H1 (cell line): ENCODE measurements at regions not wholly inside any gene's neighbourhood (a gene's known extent, or its start where the extent isn't known, plus 50 kb on each side); places are given as distances from the start of the nearest gene placed in this dataset.

ENCODE experiments used
- JUND ChIP-seq: IDR thresholded peaks from 2 replicates; pipeline ENCODE4 v1.6.1; 2011; ENCODE audit warnings: mild to moderate bottlenecking, improper control_type of control experiment, low read length
- POLR2AphosphoS5 ChIP-seq: IDR thresholded peaks from 2 replicates; pipeline ENCODE4 v1.6.1; 2011; ENCODE audit warnings: low read depth, low read length
- TF ChIP-seq, protein P1 (sequence below): IDR thresholded peaks from 2 replicates; pipeline ENCODE4 v1.6.1; 2012; ENCODE audit warnings: inconsistent platforms
- TF ChIP-seq, protein P2 (sequence below), 3 experiments: IDR thresholded peaks; 1 replicate in 2 of 3; 2 replicates in 1 of 3; pipeline versions ENCODE4 v1.5.1 to v1.6.1; 2011; ENCODE audit warnings: low read length in 3 of 3, mild to moderate bottlenecking in 3 of 3, inconsistent platforms in 2 of 3, low read depth in 1 of 3, moderate library complexity in 1 of 3; ENCODE audit not compliant: insufficient read depth in 1 of 3; ENCODE audit errors: control extremely low read depth in 1 of 3

DNA sequence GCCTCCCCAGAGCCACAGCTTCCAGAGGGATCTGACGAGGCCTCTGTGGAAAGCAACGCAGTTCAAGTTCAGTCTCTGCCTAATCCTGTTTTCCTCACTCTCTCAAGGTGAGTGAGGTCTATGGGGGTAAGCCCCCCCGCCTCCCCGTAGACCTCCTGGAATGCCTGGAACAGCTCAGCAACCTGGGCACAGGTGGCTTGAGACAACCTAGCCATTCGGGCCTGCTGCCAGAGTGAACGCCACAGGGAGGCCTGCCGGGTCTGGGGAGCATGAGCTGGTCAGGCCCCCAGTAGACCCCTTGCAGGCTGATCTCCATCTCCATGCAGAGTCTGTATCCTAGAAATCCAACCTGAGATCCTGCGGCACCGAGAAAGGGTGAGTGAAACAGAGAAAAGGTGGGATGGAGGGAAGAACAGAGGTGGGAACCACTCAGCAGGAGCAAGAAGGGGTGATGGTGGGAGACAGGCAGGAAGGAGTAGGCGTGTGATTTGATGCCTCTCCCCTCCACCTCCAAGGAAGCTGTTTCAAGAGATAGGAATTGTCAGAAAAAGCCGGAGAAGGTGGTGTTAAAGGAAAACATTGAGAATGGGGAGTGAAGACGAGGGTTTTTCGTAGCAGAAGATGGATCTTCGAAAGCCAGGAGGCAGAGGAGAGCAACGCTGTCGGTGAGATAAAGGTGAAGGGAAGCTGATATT is 123.1 kb upstream of the PRMT8 start:
- TF ChIP-seq, protein P1, sequence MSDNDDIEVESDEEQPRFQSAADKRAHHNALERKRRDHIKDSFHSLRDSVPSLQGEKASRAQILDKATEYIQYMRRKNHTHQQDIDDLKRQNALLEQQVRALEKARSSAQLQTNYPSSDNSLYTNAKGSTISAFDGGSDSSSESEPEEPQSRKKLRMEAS, result no peak
- no peak for TF ChIP-seq JUND
- no peak for TF ChIP-seq POLR2AphosphoS5
- TF ChIP-seq, protein P2, sequence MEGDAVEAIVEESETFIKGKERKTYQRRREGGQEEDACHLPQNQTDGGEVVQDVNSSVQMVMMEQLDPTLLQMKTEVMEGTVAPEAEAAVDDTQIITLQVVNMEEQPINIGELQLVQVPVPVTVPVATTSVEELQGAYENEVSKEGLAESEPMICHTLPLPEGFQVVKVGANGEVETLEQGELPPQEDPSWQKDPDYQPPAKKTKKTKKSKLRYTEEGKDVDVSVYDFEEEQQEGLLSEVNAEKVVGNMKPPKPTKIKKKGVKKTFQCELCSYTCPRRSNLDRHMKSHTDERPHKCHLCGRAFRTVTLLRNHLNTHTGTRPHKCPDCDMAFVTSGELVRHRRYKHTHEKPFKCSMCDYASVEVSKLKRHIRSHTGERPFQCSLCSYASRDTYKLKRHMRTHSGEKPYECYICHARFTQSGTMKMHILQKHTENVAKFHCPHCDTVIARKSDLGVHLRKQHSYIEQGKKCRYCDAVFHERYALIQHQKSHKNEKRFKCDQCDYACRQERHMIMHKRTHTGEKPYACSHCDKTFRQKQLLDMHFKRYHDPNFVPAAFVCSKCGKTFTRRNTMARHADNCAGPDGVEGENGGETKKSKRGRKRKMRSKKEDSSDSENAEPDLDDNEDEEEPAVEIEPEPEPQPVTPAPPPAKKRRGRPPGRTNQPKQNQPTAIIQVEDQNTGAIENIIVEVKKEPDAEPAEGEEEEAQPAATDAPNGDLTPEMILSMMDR (IDR thresholded peaks at IDR 0.05; ENCODE audit: control extremely low read depth in 1 of 3, insufficient read depth in 1 of 3, low read depth in 1 of 3, low read length in 3 of 3), result peak in 1 of 3 experiments; percentile 16; a peak in 1 of 4 replicates
